Ovary (tissue), 3 donors: ENCODE measurements at regions not wholly inside any gene's neighbourhood (a gene's known extent, or its start where the extent isn't known, plus 50 kb on each side); places are given as distances from the start of the nearest gene placed in this dataset.

Experiments
- CTCF ChIP-seq, 3 donors: fragments of 450-650 bp in 2 of 3; fragments of 200-600 bp in 1 of 3; IDR thresholded peaks; one replicate each; pipeline versions ENCODE4 v1.5.1 to v1.8.0; 2016 to 2022; ENCODE audit warnings: antibody characterized with exemption in 3 of 3, mild to moderate bottlenecking in 1 of 3
- EP300 ChIP-seq: sonication (generic); formaldehyde crosslinking; IDR thresholded peaks from one replicate; pipeline ENCODE4 v1.6.1; 2017; ENCODE audit warnings: antibody characterized with exemption
- donor health status: DM: no; HTN: no; CAD: no.

- TF ChIP-seq CTCF (IDR thresholded peaks at IDR 0.05) = no peak
- TF ChIP-seq EP300 = no peak
These were observed 236.3 kb downstream of the ZNF536 start for GRCh38 chr19:30608471-30608870.
